GM12878 (cell line): ENCODE measurements at regions not wholly inside any gene's neighbourhood (a gene's known extent, or its start where the extent isn't known, plus 50 kb on each side); places are given as distances from the start of the nearest gene placed in this dataset.

Experiments used
- ATAC-seq: fragments of 200-7000 bp; cut with Tn5 transposase; 3 replicates; pipeline ENCODE4 v1.9.1; 2020; ENCODE audit warnings: mild to moderate bottlenecking, moderate library complexity
- BruUV-seq: library from RNA; stranded (reverse); fragments of 400-500 nt; replicated peaks from 2 replicates; lab custom pipeline; 2021; lab: Mats Ljungman, UMichigan
- CTCF ChIA-PET: fragments of 300-600 bp; sonication (Branson Sonifier 250); formaldehyde crosslinking; extraction: SDS; loops from one replicate; lab custom pipeline; 2021; ENCODE audit warnings: inconsistent platforms; lab: Yijun Ruan, JAX
- POLR2A ChIA-PET: fragments of 350-600 bp; formaldehyde crosslinking; extraction: SDS; loops from one replicate; lab custom pipeline; 2021; ENCODE audit warnings: inconsistent platforms; lab: Charles Lee
- RAD21 ChIA-PET: fragments of 300-600 bp; sonication (Branson Sonifier 250); formaldehyde crosslinking; loops from one replicate; lab custom pipeline; 2023; ENCODE audit warnings: antibody characterized with exemption; ENCODE audit not compliant: unreplicated experiment; lab: Charles Lee
- SMC1A ChIA-PET: fragments of 300-600 bp; sonication (Branson Sonifier 250); formaldehyde crosslinking; loops from one replicate; lab custom pipeline; 2023; ENCODE audit not compliant: unreplicated experiment, uncharacterized antibody; lab: Charles Lee
- DNase-seq: peaks from one replicate; pipeline ENCODE4 v3.0.0-alpha.2; 2011; ENCODE audit warnings: low read depth, low spot score
- FAIRE-seq: peaks from 3 replicates; lab custom pipeline; 2011; peaks lifted over from hg19 to GRCh38; lab: Jason Lieb, UNC
- H2AFZ ChIP-seq: 2 replicates; pipeline ENCODE4 v1.6.0; 2011; ENCODE audit warnings: low read depth, low read length, control low read depth; ENCODE audit not compliant: control insufficient read depth
- H3K27ac ChIP-seq: 2 replicates; pipeline ENCODE4 v1.5.1; 2011; ENCODE audit warnings: control low read depth; ENCODE audit not compliant: control insufficient read depth, insufficient read depth
- H3K27me3 ChIP-seq, 2 experiments: replicated peaks in 1 of 2; 2 replicates each; pipeline versions ENCODE4 v1.6.0 to v1.6.1; 2011; ENCODE audit warnings: low read length in 1 of 2; ENCODE audit not compliant: control insufficient read depth in 2 of 2, insufficient read depth in 2 of 2
- H3K36me3 ChIP-seq, 2 experiments: 2 replicates each; pipeline ENCODE4 v1.5.1; 2011; ENCODE audit warnings: low read length in 1 of 2; ENCODE audit not compliant: control insufficient read depth in 2 of 2, insufficient read depth in 2 of 2
- H3K4me1 ChIP-seq: 2 replicates; pipeline ENCODE4 v1.6.1; 2011; ENCODE audit warnings: mild to moderate bottlenecking, low read length, moderate library complexity, mixed read lengths; ENCODE audit not compliant: control insufficient read depth, insufficient read depth
- H3K4me2 ChIP-seq: 2 replicates; pipeline ENCODE4 v1.6.0; 2011; ENCODE audit warnings: control low read depth; ENCODE audit not compliant: control insufficient read depth, insufficient read depth
- H3K4me3 ChIP-seq: fragments of 200-600 bp; sonication (generic); 2 replicates; pipeline ENCODE4 v1.5.1; 2016
- H3K79me2 ChIP-seq: 2 replicates; pipeline ENCODE4 v1.6.0; 2011; ENCODE audit warnings: low read length; ENCODE audit not compliant: control insufficient read depth, insufficient read depth
- H3K9ac ChIP-seq: 2 replicates; pipeline ENCODE4 v1.8.0; 2011; ENCODE audit warnings: low read length, control low read depth, mixed read lengths; ENCODE audit not compliant: control insufficient read depth, insufficient read depth
- H3K9me3 ChIP-seq: replicated peaks from 3 replicates; pipeline ENCODE4 v1.5.1; 2011; ENCODE audit warnings: mild to moderate bottlenecking, low read length; ENCODE audit not compliant: control insufficient read depth, insufficient read depth
- H4K20me1 ChIP-seq: 2 replicates; pipeline ENCODE4 v1.6.0; 2011; ENCODE audit not compliant: control insufficient read depth, insufficient read depth
- CTCF ChIP-seq, 3 experiments: IDR thresholded peaks in 2 of 3; conservative IDR thresholded peaks in 1 of 3; 2 replicates each; pipeline ENCODE4 v1.5.1; 2011; ENCODE audit warnings: low read depth in 3 of 3, low read length in 3 of 3, mild to moderate bottlenecking in 3 of 3, control low read depth in 2 of 3, moderate library complexity in 2 of 3, inconsistent platforms in 1 of 3, mixed read lengths in 1 of 3; ENCODE audit not compliant: control insufficient read depth in 2 of 3, insufficient read depth in 1 of 3; ENCODE audit errors: extremely low read depth in 1 of 3
- EP300 ChIP-seq, 2 experiments: fragments of 150-350 bp in 1 of 2; IDR thresholded peaks; 2 replicates each; pipeline ENCODE4 v1.6.1; 2011 to 2012; ENCODE audit warnings: low read depth in 2 of 2, low read length in 2 of 2, borderline replicate concordance in 1 of 2, improper control_type of control experiment in 1 of 2, inconsistent platforms in 1 of 2; ENCODE audit not compliant: control insufficient read depth in 1 of 2
- ETV6 ChIP-seq, 2 experiments: fragments of 450-650 bp in 1 of 2; IDR thresholded peaks in 1 of 2; conservative IDR thresholded peaks in 1 of 2; 2 replicates each; pipeline ENCODE4 v1.6.1; 2014; ENCODE audit warnings: antibody characterized with exemption in 1 of 2, borderline replicate concordance in 1 of 2, low read depth in 1 of 2, mild to moderate bottlenecking in 1 of 2, moderate library complexity in 1 of 2
- HDAC2 ChIP-seq: fragments of 200-600 bp; sonication (generic); IDR thresholded peaks from 2 replicates; pipeline ENCODE4 v1.6.1; 2017
- IKZF1 ChIP-seq: fragments of 450-650 bp; conservative IDR thresholded peaks from 2 replicates; pipeline ENCODE4 v1.6.1; 2017; ENCODE audit warnings: antibody characterized with exemption, mild to moderate bottlenecking
- NR2F1 ChIP-seq: fragments of 450-650 bp; conservative IDR thresholded peaks from 2 replicates; pipeline ENCODE4 v1.6.1; 2017; ENCODE audit warnings: mild to moderate bottlenecking
- RB1 ChIP-seq: fragments of 450-650 bp; formaldehyde crosslinking; IDR thresholded peaks from 2 replicates; pipeline ENCODE4 v1.6.1; 2017; ENCODE audit warnings: mild to moderate bottlenecking, borderline replicate concordance
- WGBS: methylation state at CpG from one replicate; pipeline ENCODE4 v1.1.6; 2016; ENCODE audit warnings: low lambda C conversion rate; ENCODE audit not compliant: insufficient replicate concordance, insufficient coverage; ENCODE audit errors: missing lambda C conversion rate; 5-methylcytosine and 5-hydroxymethylcytosine counted together
- in situ Hi-C: fragments of 300-500 bp; cut with MboI; formaldehyde crosslinking; loops from 9 replicates; pipeline ENCODE4 v1.14.3; 2018; ENCODE audit warnings: mixed read lengths
- intact Hi-C: fragments of 100-400 bp; cut with micrococcal nuclease; formaldehyde crosslinking; loops from one replicate; pipeline ENCODE4 v1.14.2; 2022; ENCODE audit not compliant: unreplicated experiment

GRCh38 chr2:8510519-8510918 is 171.3 kb upstream of the ID2 start:
- intact Hi-C loops (loop anchor here (10.0 kb wide), 2 partner anchors 786 to 1076 kb away; no protein-coding TSS in a partner anchor), in situ Hi-C loops (no loop called here)
- TF ChIP-seq ETV6 (conservative IDR thresholded peaks at IDR 0.05 in 1 of 2, IDR thresholded peaks at IDR 0.05 in 1 of 2; ENCODE audit: borderline replicate concordance in 1 of 2, low read depth in 1 of 2) (no peak), RB1 (no peak), CTCF (IDR thresholded peaks at IDR 0.05 in 2 of 3, conservative IDR thresholded peaks at IDR 0.05 in 1 of 3; ENCODE audit: control insufficient read depth in 2 of 3, extremely low read depth in 1 of 3, insufficient read depth in 1 of 3, low read depth in 3 of 3, low read length in 3 of 3) (no peak), NR2F1 (no peak), HDAC2 (no peak), IKZF1 (no peak), EP300 (IDR thresholded peaks at IDR 0.05; ENCODE audit: borderline replicate concordance in 1 of 2, control insufficient read depth in 1 of 2, low read depth in 2 of 2, low read length in 2 of 2) (no peak)
- no peak overlapping the region for H3K27ac ChIP-seq
- RAD21 ChIA-PET: interaction anchor here (0.9 to 2.6 kb wide), 6 partner anchors 10 to 101 kb away, joined by 3 to 17 read pairs (median 4); no protein-coding TSS in a partner anchor
- H3K36me3 ChIP-seq: no peaks in the 10 kb centered on the region
- H3K79me2 ChIP-seq: no peaks in the 10 kb centered on the region
- peaks cover 27% of the 10 kb centered on the region for H3K9me3 ChIP-seq
- ATAC-seq: no peak
- H4K20me1 ChIP-seq: no peaks in the 10 kb centered on the region
- FAIRE-seq: no peak
- no peaks in the 10 kb centered on the region for H3K27me3 ChIP-seq
- H3K4me2 ChIP-seq: no peak overlapping the region
- no peak overlapping the region for H3K9ac ChIP-seq
- no peak for DNase-seq
- no peak overlapping the region for H2AFZ ChIP-seq
- CTCF ChIA-PET: interaction anchor here (1.0 to 2.1 kb wide), 4 partner anchors 15 to 293 kb away, joined by 3 to 6 read pairs (median 4); no protein-coding TSS in a partner anchor
- H3K4me1 ChIP-seq: peaks cover 24% of the 10 kb centered on the region
- SMC1A ChIA-PET: interaction anchor here (0.9 to 6.0 kb wide), 12 partner anchors 9 to 218 kb away, joined by 3 to 79 read pairs (median 6); no protein-coding TSS in a partner anchor
- POLR2A ChIA-PET: interaction anchor here (0.6 to 2.8 kb wide), 7 partner anchors 11 to 67 kb away, joined by 3 to 20 read pairs (median 3); no protein-coding TSS in a partner anchor
- BruUV-seq: no TSS peak
- WGBS: 84% methylated on average over 3 of the region's 3 CpGs
- no peak overlapping the region for H3K4me3 ChIP-seq
